Panc1 (cell line): ENCODE measurements at regions not wholly inside any gene's neighbourhood (a gene's known extent, or its start where the extent isn't known, plus 50 kb on each side); places are given as distances from the start of the nearest gene placed in this dataset.

Experiments
- ATAC-seq: fragments of 200-7000 bp; cut with Tn5 transposase; 2 replicates; pipeline ENCODE4 v1.9.1; 2020; ENCODE audit warnings: mild to moderate bottlenecking, moderate library complexity
- BruUV-seq: library from RNA; stranded (reverse); fragments of 400-500 nt; replicated peaks from 2 replicates; lab custom pipeline; 2021; lab: Mats Ljungman, UMichigan
- CTCF ChIA-PET: fragments of 300-600 bp; sonication (Branson Sonifier 250); formaldehyde crosslinking; loops from one replicate; lab custom pipeline; 2022; ENCODE audit warnings: antibody characterized with exemption; lab: Charles Lee
- POLR2A ChIA-PET: fragments of 300-600 bp; sonication (Branson Sonifier 250); formaldehyde crosslinking; loops from one replicate; lab custom pipeline; 2022; ENCODE audit warnings: antibody characterized with exemption; lab: Charles Lee
- DNase-seq: peaks from one replicate; pipeline ENCODE4 v3.0.0-alpha.2; 2010; ENCODE audit warnings: low read depth, low spot score
- H3K27ac ChIP-seq: 2 replicates; pipeline ENCODE4 v1.5.1; 2011; ENCODE audit warnings: mild to moderate bottlenecking, low read length, inconsistent platforms
- H3K27me3 ChIP-seq: fragments of 200-500 bp; sonication (Bioruptor generic); 2 replicates; pipeline ENCODE4 v1.6.0; 2014; ENCODE audit warnings: low read length, inconsistent platforms; ENCODE audit not compliant: control insufficient read depth, insufficient read depth
- H3K36me3 ChIP-seq: fragments of 200-500 bp; sonication (Bioruptor generic); 2 replicates; pipeline ENCODE4 v1.5.1; 2014; ENCODE audit warnings: inconsistent platforms, mild to moderate bottlenecking, low read length, moderate library complexity; ENCODE audit not compliant: control insufficient read depth, insufficient read depth
- H3K4me1 ChIP-seq: 2 replicates; pipeline ENCODE4 v1.5.1; 2011; ENCODE audit warnings: inconsistent platforms, mild to moderate bottlenecking, low read length, moderate library complexity; ENCODE audit not compliant: control insufficient read depth, insufficient read depth
- H3K4me3 ChIP-seq, 2 experiments: 2 replicates each; pipeline ENCODE4 v1.5.1; 2011 to 2012; ENCODE audit warnings: low read depth in 2 of 2, low read length in 2 of 2, mild to moderate bottlenecking in 2 of 2, inconsistent platforms in 1 of 2, moderate library complexity in 1 of 2
- H3K9me3 ChIP-seq: fragments of 200-500 bp; sonication (Bioruptor generic); 2 replicates; pipeline ENCODE4 v1.5.1; 2014; ENCODE audit warnings: low read depth, mild to moderate bottlenecking, inconsistent platforms, low read length, moderate library complexity; ENCODE audit not compliant: control insufficient read depth, insufficient read depth
- CTCF ChIP-seq: fragments of 450-650 bp; IDR thresholded peaks from 2 replicates; pipeline ENCODE4 v1.5.1; 2017; ENCODE audit warnings: mild to moderate bottlenecking
- POLR2AphosphoS5 ChIP-seq: IDR thresholded peaks from 2 replicates; pipeline ENCODE4 v1.6.1; 2012; ENCODE audit warnings: mild to moderate bottlenecking, low read depth, low read length, moderate library complexity
- REST ChIP-seq, 2 experiments: IDR thresholded peaks; 2 replicates each; pipeline ENCODE4 v1.6.1; 2011 to 2012; ENCODE audit warnings: low read depth in 2 of 2, control low read depth in 1 of 2, low read length in 1 of 2, mild to moderate bottlenecking in 1 of 2, moderate library complexity in 1 of 2; ENCODE audit not compliant: insufficient read depth in 1 of 2
- SIN3A ChIP-seq: IDR thresholded peaks from 2 replicates; pipeline ENCODE4 v1.6.1; 2012; ENCODE audit warnings: low read depth, mild to moderate bottlenecking, low read length, moderate library complexity, borderline replicate concordance; ENCODE audit not compliant: insufficient read depth
- TCF7L2 ChIP-seq: IDR thresholded peaks from 2 replicates; pipeline ENCODE4 v1.6.1; 2011; ENCODE audit warnings: mild to moderate bottlenecking, low read depth, low read length, inconsistent platforms
- in situ Hi-C: cut with HindIII; loops from 2 replicates; pipeline ENCODE4 v1.10.0; 2016; ENCODE audit warnings: low sequenced_read_pairs, low pct_unique_long_range_greater_than_20kb
- intact Hi-C: fragments of 100-400 bp; cut with micrococcal nuclease; formaldehyde crosslinking; loops from one replicate; pipeline ENCODE4 v1.10.0; 2022; ENCODE audit not compliant: unreplicated experiment

GRCh38 chr4:155077452-155078229 is 130.8 kb upstream of the NPY2R start:
- no peak for ATAC-seq
- in situ Hi-C loops (no loop called here), intact Hi-C loops (no loop called here)
- no peak overlapping the region for H3K27ac ChIP-seq
- H3K27me3 ChIP-seq, result no peaks in the 10 kb centered on the region
- no TSS peak for BruUV-seq
- no peaks in the 10 kb centered on the region for H3K36me3 ChIP-seq
- ChIA-PET POLR2A (no interaction called here), CTCF (no interaction called here)
- H3K9me3 ChIP-seq, result no peaks in the 10 kb centered on the region
- no peaks in the 10 kb centered on the region for H3K4me1 ChIP-seq
- DNase-seq, result no peak
- TF ChIP-seq SIN3A (no peak), POLR2AphosphoS5 (no peak), REST (IDR thresholded peaks at IDR 0.05; ENCODE audit: insufficient read depth in 1 of 2, low read depth in 2 of 2, low read length in 1 of 2) (no peak), TCF7L2 (no peak), CTCF (no peak)
- H3K4me3 ChIP-seq, result no peak overlapping the region

GRCh38 chr4:155079871-155080270 is 128.6 kb upstream of the NPY2R start:
- no peaks in the 10 kb centered on the region for H3K36me3 ChIP-seq
- POLR2A ChIA-PET, result no interaction called here
- ATAC-seq (no peak), DNase-seq (no peak)
- CTCF ChIA-PET, result no interaction called here
- TF ChIP-seq POLR2AphosphoS5 (no peak), TCF7L2 (no peak), SIN3A (no peak), CTCF (no peak), REST (IDR thresholded peaks at IDR 0.05; ENCODE audit: insufficient read depth in 1 of 2, low read depth in 2 of 2, low read length in 1 of 2) (no peak)
- no peak overlapping the region for H3K27ac ChIP-seq
- H3K9me3 ChIP-seq, result no peaks in the 10 kb centered on the region
- intact Hi-C loops (no loop called here), in situ Hi-C loops (no loop called here)
- no peaks in the 10 kb centered on the region for H3K27me3 ChIP-seq
- H3K4me3 ChIP-seq, result no peak overlapping the region
- no peaks in the 10 kb centered on the region for H3K4me1 ChIP-seq
- no TSS peak for BruUV-seq
